Astrocyte (in vitro differentiated cells and primary cell): ENCODE measurements at regions not wholly inside any gene's neighbourhood (a gene's known extent, or its start where the extent isn't known, plus 50 kb on each side); places are given as distances from the start of the nearest gene placed in this dataset.

Experiments
- DNase-seq: peaks from one replicate; pipeline ENCODE4 v3.0.0-alpha.2; 2010; ENCODE audit warnings: low read depth
- FAIRE-seq: peaks from 2 replicates; lab custom pipeline; 2011; peaks lifted over from hg19 to GRCh38; lab: Jason Lieb, UNC
- H2AFZ ChIP-seq: 2 replicates; pipeline ENCODE4 v1.6.0; 2012; ENCODE audit warnings: low read depth, low read length, inconsistent platforms
- H3K27ac ChIP-seq: 2 replicates; pipeline ENCODE4 v1.5.1; 2011; ENCODE audit warnings: low read depth, low read length, inconsistent platforms
- H3K27me3 ChIP-seq: 2 replicates; pipeline ENCODE4 v1.6.0; 2011; ENCODE audit warnings: low read length, inconsistent platforms; ENCODE audit not compliant: insufficient read depth
- H3K36me3 ChIP-seq: 2 replicates; pipeline ENCODE4 v1.5.1; 2011; ENCODE audit warnings: low read length, inconsistent platforms; ENCODE audit not compliant: insufficient read depth
- H3K4me1 ChIP-seq: 2 replicates; pipeline ENCODE4 v1.5.1; 2011; ENCODE audit warnings: low read length, inconsistent platforms; ENCODE audit not compliant: insufficient read depth
- H3K4me2 ChIP-seq: 2 replicates; pipeline ENCODE4 v1.6.0; 2012; ENCODE audit warnings: low read length, inconsistent platforms
- H3K4me3 ChIP-seq: 2 replicates; pipeline ENCODE4 v1.5.1; 2011; ENCODE audit warnings: low read depth, mild to moderate bottlenecking, low read length, inconsistent platforms; ENCODE audit not compliant: insufficient read depth
- H3K79me2 ChIP-seq: 2 replicates; pipeline ENCODE4 v1.6.0; 2012; ENCODE audit warnings: mild to moderate bottlenecking, low read length, inconsistent platforms; ENCODE audit not compliant: insufficient read depth
- H3K9ac ChIP-seq: 2 replicates; pipeline ENCODE4 v1.6.0; 2012; ENCODE audit warnings: mild to moderate bottlenecking, low read length, inconsistent platforms
- H3K9me3 ChIP-seq: 2 replicates; pipeline ENCODE4 v1.5.1; 2012; ENCODE audit warnings: low read depth, mild to moderate bottlenecking, low read length, inconsistent platforms; ENCODE audit not compliant: insufficient read depth
- H4K20me1 ChIP-seq: 2 replicates; pipeline ENCODE4 v1.6.0; 2012; ENCODE audit warnings: low read length, inconsistent platforms; ENCODE audit not compliant: insufficient read depth
- H3K27ac Mint-ChIP-seq: one replicate; pipeline ENCODE4 v1.8.0; 2021; ENCODE audit warnings: mild to moderate bottlenecking, mixed read lengths; ENCODE audit not compliant: unreplicated experiment
- H3K27me3 Mint-ChIP-seq: one replicate; pipeline ENCODE4 v1.8.0; 2021; ENCODE audit warnings: low read depth, mixed read lengths; ENCODE audit not compliant: unreplicated experiment
- H3K36me3 Mint-ChIP-seq: one replicate; pipeline ENCODE4 v1.8.0; 2021; ENCODE audit warnings: low read depth, mixed read lengths; ENCODE audit not compliant: unreplicated experiment
- H3K4me1 Mint-ChIP-seq: one replicate; pipeline ENCODE4 v1.8.0; 2021; ENCODE audit warnings: low read depth, mixed read lengths; ENCODE audit not compliant: unreplicated experiment
- H3K4me3 Mint-ChIP-seq: one replicate; pipeline ENCODE4 v1.8.0; 2021; ENCODE audit warnings: mild to moderate bottlenecking, moderate library complexity, mixed read lengths; ENCODE audit not compliant: unreplicated experiment
- H3K9me3 Mint-ChIP-seq: one replicate; pipeline ENCODE4 v1.8.0; 2021; ENCODE audit warnings: mild to moderate bottlenecking, mixed read lengths; ENCODE audit not compliant: unreplicated experiment
- EZH2 ChIP-seq: IDR thresholded peaks from 2 replicates; pipeline ENCODE4 v1.6.1; 2012; ENCODE audit warnings: mild to moderate bottlenecking, low read length, inconsistent platforms; ENCODE audit not compliant: insufficient read depth
- TF ChIP-seq, protein P1 (sequence below): IDR thresholded peaks from 2 replicates; pipeline ENCODE4 v1.5.1; 2011; ENCODE audit warnings: low read depth, mild to moderate bottlenecking, inconsistent platforms, low read length, moderate library complexity; ENCODE audit not compliant: insufficient read depth

- Mint-ChIP-seq H3K36me3 (no peaks in the 10 kb centered on the region), H3K27me3 (no peaks in the 10 kb centered on the region), H3K4me1 (peaks cover 2% of the 10 kb centered on the region), H3K27ac (no peak overlapping the region), H3K4me3 (no peak overlapping the region), H3K9me3 (no peaks in the 10 kb centered on the region)
- no peaks in the 10 kb centered on the region for H3K27me3 ChIP-seq
- no peaks in the 10 kb centered on the region for H3K4me1 ChIP-seq
- no peak overlapping the region for H3K27ac ChIP-seq
- DNase-seq (no peak), FAIRE-seq (no peak)
- no peak overlapping the region for H2AFZ ChIP-seq
- no peak overlapping the region for H3K4me3 ChIP-seq
- H3K9ac ChIP-seq, result no peak overlapping the region
- no peaks in the 10 kb centered on the region for H3K36me3 ChIP-seq
- TF ChIP-seq, protein P1, sequence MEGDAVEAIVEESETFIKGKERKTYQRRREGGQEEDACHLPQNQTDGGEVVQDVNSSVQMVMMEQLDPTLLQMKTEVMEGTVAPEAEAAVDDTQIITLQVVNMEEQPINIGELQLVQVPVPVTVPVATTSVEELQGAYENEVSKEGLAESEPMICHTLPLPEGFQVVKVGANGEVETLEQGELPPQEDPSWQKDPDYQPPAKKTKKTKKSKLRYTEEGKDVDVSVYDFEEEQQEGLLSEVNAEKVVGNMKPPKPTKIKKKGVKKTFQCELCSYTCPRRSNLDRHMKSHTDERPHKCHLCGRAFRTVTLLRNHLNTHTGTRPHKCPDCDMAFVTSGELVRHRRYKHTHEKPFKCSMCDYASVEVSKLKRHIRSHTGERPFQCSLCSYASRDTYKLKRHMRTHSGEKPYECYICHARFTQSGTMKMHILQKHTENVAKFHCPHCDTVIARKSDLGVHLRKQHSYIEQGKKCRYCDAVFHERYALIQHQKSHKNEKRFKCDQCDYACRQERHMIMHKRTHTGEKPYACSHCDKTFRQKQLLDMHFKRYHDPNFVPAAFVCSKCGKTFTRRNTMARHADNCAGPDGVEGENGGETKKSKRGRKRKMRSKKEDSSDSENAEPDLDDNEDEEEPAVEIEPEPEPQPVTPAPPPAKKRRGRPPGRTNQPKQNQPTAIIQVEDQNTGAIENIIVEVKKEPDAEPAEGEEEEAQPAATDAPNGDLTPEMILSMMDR, result no peak
- H3K79me2 ChIP-seq, result no peaks in the 10 kb centered on the region
- peaks cover 3% of the 10 kb centered on the region for H3K9me3 ChIP-seq
- H3K4me2 ChIP-seq, result no peak overlapping the region
- no peaks in the 10 kb centered on the region for H4K20me1 ChIP-seq
These were observed 875.5 kb upstream of the ADGRL2 start for GRCh38 chr1:80925130-80925805.

DNA sequence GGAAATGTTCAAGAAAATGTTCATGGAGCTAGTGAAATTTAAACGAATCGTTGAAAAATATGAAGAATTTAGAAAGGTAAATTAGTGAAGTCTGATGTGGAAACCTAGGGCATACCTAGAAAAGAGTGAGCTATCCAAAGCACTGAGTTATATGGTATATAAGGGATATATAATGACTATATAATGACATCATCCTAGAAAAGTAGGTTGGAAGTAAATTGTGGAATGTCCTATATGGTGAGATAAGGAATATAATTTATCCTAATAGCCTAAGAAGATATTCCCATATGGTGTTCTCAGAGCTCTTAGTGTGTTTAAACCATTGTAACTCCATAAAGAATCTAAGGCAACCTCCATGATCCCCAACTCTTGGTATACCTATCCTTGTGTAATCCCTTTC lies 876.4 kb upstream of the ADGRL2 start:
- Histone ChIP-seq H3K36me3 (no peaks in the 10 kb centered on the region), H3K9ac (no peak overlapping the region), H3K79me2 (no peaks in the 10 kb centered on the region), H2AFZ (no peak overlapping the region), H3K4me1 (no peaks in the 10 kb centered on the region), H3K27ac (no peak overlapping the region), H3K4me2 (no peak overlapping the region), H3K27me3 (no peaks in the 10 kb centered on the region), H4K20me1 (no peaks in the 10 kb centered on the region), H3K9me3 (no peaks in the 10 kb centered on the region), H3K4me3 (no peak overlapping the region)
- DNase-seq (no peak), FAIRE-seq (no peak)
- TF ChIP-seq, protein P1, result no peak
- TF ChIP-seq EZH2, result no peak
- Mint-ChIP-seq H3K27ac (no peak overlapping the region), H3K4me1 (peaks cover 2% of the 10 kb centered on the region), H3K9me3 (no peaks in the 10 kb centered on the region), H3K4me3 (no peak overlapping the region), H3K36me3 (no peaks in the 10 kb centered on the region), H3K27me3 (no peaks in the 10 kb centered on the region)

- H3K9me3 ChIP-seq, result no peaks in the 10 kb centered on the region
- H4K20me1 ChIP-seq, result no peaks in the 10 kb centered on the region
- no peak for TF ChIP-seq EZH2
- TF ChIP-seq, protein P1, result no peak
- H2AFZ ChIP-seq, result no peak overlapping the region
- Mint-ChIP-seq H3K36me3 (no peaks in the 10 kb centered on the region), H3K4me1 (peaks cover 2% of the 10 kb centered on the region), H3K4me3 (no peak overlapping the region), H3K27ac (no peak overlapping the region), H3K9me3 (no peaks in the 10 kb centered on the region), H3K27me3 (no peaks in the 10 kb centered on the region)
- H3K9ac ChIP-seq, result no peak overlapping the region
- no peak for FAIRE-seq
- no peak for DNase-seq
- no peak overlapping the region for H3K27ac ChIP-seq
- no peak overlapping the region for H3K4me3 ChIP-seq
- no peaks in the 10 kb centered on the region for H3K36me3 ChIP-seq
- no peaks in the 10 kb centered on the region for H3K79me2 ChIP-seq
- H3K27me3 ChIP-seq, result no peaks in the 10 kb centered on the region
- H3K4me2 ChIP-seq, result no peak overlapping the region
- H3K4me1 ChIP-seq, result no peaks in the 10 kb centered on the region
These were observed 877.8 kb upstream of the ADGRL2 start for GRCh38 chr1:80922906-80923305.
